ENCODE measurements at regions not wholly inside any gene's neighbourhood (a gene's known extent, or its start where the extent isn't known, plus 50 kb on each side); places are given as distances from the start of the nearest gene placed in this dataset.
"Not testable (repeated sequence)": the region's sequence is repeated elsewhere in the genome, so short reads cannot be mapped to it uniquely, and the experiment has no call there.

GRCh38 chr12:127108360-127109215 is 1158.4 kb upstream of the TMEM132C start:
- Mint-ChIP-seq H3K27me3 (peaks cover 54% of the 10 kb centered on the region), H3K9me3 (no peaks in the 10 kb centered on the region), H3K27ac (no peak overlapping the region), H3K4me3 (no peak overlapping the region), H3K4me1 (no peaks in the 10 kb centered on the region)
- DNase-seq = peak; percentile 23 to 38
- peak; percentile 80 for ATAC-seq

- ATAC-seq (no peak), DNase-seq (no peak)
- H3K9me3 Mint-ChIP-seq = no peaks in the 10 kb centered on the region
- no peak overlapping the region for H3K4me3 Mint-ChIP-seq
- peaks cover 42% of the 10 kb centered on the region for H3K27me3 Mint-ChIP-seq
- no peaks in the 10 kb centered on the region for H3K4me1 Mint-ChIP-seq
- H3K27ac Mint-ChIP-seq = no peak overlapping the region
Observed at GRCh38 chr12:127113945-127114344, 1153.0 kb upstream of the TMEM132C start.

GRCh38 chr12:127115468-127116035 is 1151.4 kb upstream of the TMEM132C start:
- DNase-seq (no peak), ATAC-seq (no peak)
- Mint-ChIP-seq H3K4me3 (no peak overlapping the region), H3K27me3 (peaks cover 26% of the 10 kb centered on the region), H3K27ac (no peak overlapping the region), H3K4me1 (no peaks in the 10 kb centered on the region), H3K9me3 (no peaks in the 10 kb centered on the region)

- DNase-seq (no peak), ATAC-seq (no peak)
- H3K4me3 Mint-ChIP-seq = no peak overlapping the region
- no peak overlapping the region for H3K27ac Mint-ChIP-seq
- H3K27me3 Mint-ChIP-seq = peaks cover 19% of the 10 kb centered on the region
- no peaks in the 10 kb centered on the region for H3K9me3 Mint-ChIP-seq
- H3K4me1 Mint-ChIP-seq = no peaks in the 10 kb centered on the region
Observed at GRCh38 chr12:127118251-127118650, 1148.7 kb upstream of the TMEM132C start.

- H3K27ac Mint-ChIP-seq = no peak overlapping the region
- DNase-seq (no peak), ATAC-seq (no peak)
- H3K4me3 Mint-ChIP-seq = no peak overlapping the region
- H3K4me1 Mint-ChIP-seq = no peaks in the 10 kb centered on the region
- H3K9me3 Mint-ChIP-seq = no peaks in the 10 kb centered on the region
- H3K27me3 Mint-ChIP-seq = peaks cover 16% of the 10 kb centered on the region
Observed at GRCh38 chr12:127119600-127120140, 1147.3 kb upstream of the TMEM132C start.

- peaks cover 13% of the 10 kb centered on the region for H3K27me3 Mint-ChIP-seq
- ATAC-seq = no peak
- H3K27ac Mint-ChIP-seq = no peak overlapping the region
- no peak for DNase-seq
- peaks cover 6% of the 10 kb centered on the region for H3K4me1 Mint-ChIP-seq
- H3K4me3 Mint-ChIP-seq = no peak overlapping the region
- H3K9me3 Mint-ChIP-seq = no peaks in the 10 kb centered on the region
Observed at GRCh38 chr12:127120851-127121250, 1146.1 kb upstream of the TMEM132C start.

GRCh38 chr12:127121494-127122084 is 1145.4 kb upstream of the TMEM132C start:
- no peak for DNase-seq
- Mint-ChIP-seq H3K27ac (no peak overlapping the region), H3K4me3 (no peak overlapping the region), H3K9me3 (no peaks in the 10 kb centered on the region), H3K4me1 (peaks cover 8% of the 10 kb centered on the region), H3K27me3 (peaks cover 6% of the 10 kb centered on the region)
- ATAC-seq = no peak

- ATAC-seq (peak; percentile 95), DNase-seq (peak; percentile 15 to 69)
- H3K27ac Mint-ChIP-seq = peak overlapping the region in 1 of 2 donors; percentile 25
- H3K4me3 Mint-ChIP-seq = peak overlapping the region in 1 of 2 donors; percentile 15
- H3K27me3 Mint-ChIP-seq = peaks cover 27% of the 10 kb centered on the region
- H3K4me1 Mint-ChIP-seq = peaks cover 8% of the 10 kb centered on the region
- no peaks in the 10 kb centered on the region for H3K9me3 Mint-ChIP-seq
Observed at GRCh38 chr12:127125607-127126259, 1141.2 kb upstream of the TMEM132C start.

GRCh38 chr12:127126260-127126628 is 1140.7 kb upstream of the TMEM132C start:
- no peak for DNase-seq
- no peaks in the 10 kb centered on the region for H3K9me3 Mint-ChIP-seq
- H3K4me1 Mint-ChIP-seq = peaks cover 8% of the 10 kb centered on the region
- H3K4me3 Mint-ChIP-seq = no peak overlapping the region
- H3K27me3 Mint-ChIP-seq = peaks cover 33% of the 10 kb centered on the region
- ATAC-seq = no peak
- peak overlapping the region in 1 of 2 donors; percentile 52 for H3K27ac Mint-ChIP-seq

GRCh38 chr12:127127897-127128296 is 1139.1 kb upstream of the TMEM132C start:
- Mint-ChIP-seq H3K27ac (no peak overlapping the region), H3K4me3 (no peak overlapping the region), H3K9me3 (no peaks in the 10 kb centered on the region), H3K27me3 (peaks cover 38% of the 10 kb centered on the region), H3K4me1 (peaks cover 8% of the 10 kb centered on the region)
- ATAC-seq (no peak), DNase-seq (no peak)

- H3K27ac Mint-ChIP-seq = no peak overlapping the region
- DNase-seq = no peak
- no peak for ATAC-seq
- peaks cover 38% of the 10 kb centered on the region for H3K27me3 Mint-ChIP-seq
- H3K9me3 Mint-ChIP-seq = peaks cover 0 to 4% of the 10 kb centered on the region in 2 donors
- H3K4me3 Mint-ChIP-seq = no peak overlapping the region
- peaks cover 5% of the 10 kb centered on the region for H3K4me1 Mint-ChIP-seq
Observed at GRCh38 chr12:127130506-127131124, 1136.4 kb upstream of the TMEM132C start.

- Mint-ChIP-seq H3K4me1 (no peaks in the 10 kb centered on the region), H3K27ac (no peak overlapping the region)
Observed at GRCh38 chr12:127133675-127134335, 1133.2 kb upstream of the TMEM132C start.

GRCh38 chr12:127140864-127141484 is 1126.0 kb upstream of the TMEM132C start:
- H3K4me1 Mint-ChIP-seq, DNase-seq, H3K27me3 Mint-ChIP-seq, H3K27ac Mint-ChIP-seq, ATAC-seq, H3K4me3 Mint-ChIP-seq: not testable (repeated sequence)
- peaks cover 29 to 36% of the 10 kb centered on the region in 2 donors for H3K9me3 Mint-ChIP-seq

More at GRCh38 chr12:127133675-127134335, 1133.2 kb upstream of the TMEM132C start:
- Mint-ChIP-seq H3K9me3 (peaks cover 5 to 15% of the 10 kb centered on the region in 2 donors), H3K27me3 (peaks cover 25% of the 10 kb centered on the region), H3K4me3 (no peak overlapping the region)
- ATAC-seq = no peak
- no peak for DNase-seq

- Mint-ChIP-seq H3K27ac (no peak overlapping the region), H3K27me3 (no peaks in the 10 kb centered on the region), H3K4me3 (no peak overlapping the region), H3K9me3 (peaks cover 29 to 36% of the 10 kb centered on the region in 2 donors), H3K4me1 (peaks cover 11% of the 10 kb centered on the region)
- DNase-seq (no peak), ATAC-seq (no peak)
Observed at GRCh38 chr12:127143020-127143419, 1124.0 kb upstream of the TMEM132C start.
